HG02852 (cell line): ENCODE measurements at regions not wholly inside any gene's neighbourhood (a gene's known extent, or its start where the extent isn't known, plus 50 kb on each side); places are given as distances from the start of the nearest gene placed in this dataset.

ENCODE experiments used
- ATAC-seq: cut with Tn5 transposase; IDR thresholded peaks from one replicate; pipeline ENCODE4 v1.9.1; 2021; ENCODE audit warnings: mild to moderate bottlenecking, moderate library complexity; ENCODE audit not compliant: unreplicated experiment

GRCh38 chr12:126856958-126857357 lies 1410.0 kb upstream of the TMEM132C start:
- no peak for ATAC-seq

DNA sequence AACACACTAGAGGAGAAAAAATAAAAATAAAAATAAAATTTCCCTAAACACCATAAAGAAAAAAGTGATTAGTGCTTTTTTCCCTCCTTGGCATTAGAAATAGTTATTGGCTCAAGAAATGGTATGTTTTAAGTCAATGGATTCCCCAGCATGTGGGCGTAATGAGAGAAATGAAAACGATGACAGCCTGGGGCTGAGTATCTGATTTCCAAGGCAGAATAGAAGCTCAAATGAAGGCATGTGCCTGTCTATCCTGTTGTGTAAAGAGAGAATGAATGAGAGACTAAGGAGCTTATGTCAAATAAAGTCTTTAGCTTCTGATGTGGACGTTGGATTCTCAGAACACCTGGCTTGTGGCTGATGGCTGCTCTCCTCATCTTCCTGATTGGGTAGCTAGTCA lies 1408.4 kb upstream of the TMEM132C start:
- ATAC-seq, result no peak

- ATAC-seq, result no peak
Observed at GRCh38 chr12:126860210-126860609, 1406.8 kb upstream of the TMEM132C start.

DNA sequence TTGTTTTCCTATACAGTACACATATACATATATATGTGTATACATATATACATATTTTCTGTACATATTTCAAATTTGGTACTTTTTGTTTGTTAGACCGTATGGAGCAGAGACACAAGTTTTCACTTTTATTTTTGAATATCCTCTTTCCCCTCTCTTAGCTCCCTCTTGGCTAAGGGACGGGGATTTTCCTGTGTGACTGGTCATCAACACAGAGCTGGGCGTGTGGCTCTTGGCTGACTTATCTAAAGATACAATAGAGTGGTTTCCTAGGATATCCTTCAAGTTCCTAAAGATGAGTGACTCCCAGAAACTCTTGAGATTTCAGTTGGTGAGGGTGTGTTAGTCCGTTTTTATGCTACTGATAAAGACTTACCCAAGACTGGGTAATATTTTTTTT lies 1404.5 kb upstream of the TMEM132C start:
- no peak for ATAC-seq

DNA sequence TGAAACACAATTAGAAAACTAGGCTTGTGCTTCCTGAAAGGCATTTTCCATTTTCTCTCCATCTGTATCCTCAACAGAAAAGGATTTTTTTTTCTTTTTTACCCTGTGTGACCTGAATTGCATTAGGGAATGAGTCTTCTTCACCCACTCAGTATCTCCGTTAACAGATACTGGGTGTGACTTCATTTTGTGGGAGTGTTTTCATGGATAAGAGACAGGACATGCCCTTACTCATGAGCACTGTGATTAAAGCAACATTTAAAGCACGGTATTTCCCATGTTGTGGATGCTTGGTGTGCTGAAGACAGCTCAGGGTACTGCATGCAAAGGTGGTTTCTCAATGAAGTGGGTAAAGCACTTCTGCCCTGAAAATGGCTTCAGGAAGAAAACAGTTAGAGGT lies 1397.3 kb upstream of the TMEM132C start:
- ATAC-seq, result no peak

DNA sequence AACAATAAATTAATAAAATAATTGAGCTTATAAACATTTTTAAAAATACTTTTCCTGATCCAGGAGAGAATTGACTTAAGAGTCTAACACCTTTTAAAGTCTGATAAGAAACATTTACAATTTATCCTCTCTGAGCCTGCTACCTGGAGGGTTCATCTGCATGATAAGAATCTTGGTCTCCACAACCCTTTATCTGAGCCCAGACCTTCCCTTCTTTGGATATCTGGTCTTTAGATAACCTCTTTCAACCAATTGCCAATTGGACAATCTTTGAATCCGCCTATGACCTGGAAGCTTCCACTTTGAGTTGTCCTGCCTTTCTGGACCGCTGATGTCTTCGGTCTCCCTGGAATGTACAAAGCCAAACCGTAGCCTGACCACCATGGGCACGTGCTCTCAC lies 1393.3 kb upstream of the TMEM132C start:
- no peak for ATAC-seq

DNA sequence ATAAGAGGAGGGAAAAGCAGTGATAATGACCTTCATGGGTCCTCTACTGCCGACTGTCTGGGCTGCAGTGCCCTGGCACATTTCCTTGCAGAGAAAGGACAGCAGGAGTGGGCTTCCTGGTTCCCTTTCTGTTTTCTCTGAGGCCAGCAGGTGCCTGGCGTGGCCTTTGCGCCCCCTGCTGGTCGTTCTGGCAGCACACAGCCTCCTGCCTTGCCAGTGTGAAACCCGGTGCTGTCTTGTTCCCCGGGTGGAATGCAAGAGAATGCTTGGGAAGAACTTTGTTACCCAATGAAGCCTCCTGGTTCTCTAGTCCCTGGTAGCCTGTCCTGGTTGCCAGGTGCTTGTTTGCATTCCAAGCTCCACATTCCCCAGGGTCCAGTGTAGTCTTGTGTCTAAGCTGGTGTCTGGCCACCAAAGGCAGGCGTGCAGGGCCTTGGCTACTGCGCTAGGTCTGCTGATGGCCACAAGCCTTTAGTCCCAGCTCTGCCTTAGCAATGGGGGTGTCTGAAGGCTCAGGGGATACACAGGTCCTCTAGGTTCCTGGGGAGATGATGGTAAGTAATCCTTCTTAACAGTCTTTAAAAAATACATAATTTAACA lies 1392.4 kb upstream of the TMEM132C start:
- ATAC-seq, result peak; percentile 78

DNA sequence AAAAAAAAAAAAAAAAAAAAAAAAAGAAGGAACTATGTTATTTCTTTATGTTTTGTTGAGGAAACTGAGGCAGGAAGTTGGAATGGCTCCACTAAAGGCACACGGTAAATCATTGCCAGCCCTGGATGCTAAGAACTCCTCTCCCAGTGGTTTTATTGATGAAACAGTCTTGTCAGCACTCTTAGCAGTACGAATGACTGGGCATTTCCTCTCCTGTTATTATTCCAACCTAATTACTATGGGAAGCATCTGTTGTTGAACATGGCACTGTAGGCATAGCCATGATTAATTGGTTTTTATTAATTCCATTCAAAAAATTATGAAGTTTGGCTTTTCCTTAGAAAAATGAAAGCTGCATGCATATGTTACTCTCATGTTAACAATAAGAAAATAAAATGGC lies 1387.1 kb upstream of the TMEM132C start:
- ATAC-seq, result no peak

GRCh38 chr12:126883697-126884096 lies 1383.3 kb upstream of the TMEM132C start:
- ATAC-seq, result no peak

DNA sequence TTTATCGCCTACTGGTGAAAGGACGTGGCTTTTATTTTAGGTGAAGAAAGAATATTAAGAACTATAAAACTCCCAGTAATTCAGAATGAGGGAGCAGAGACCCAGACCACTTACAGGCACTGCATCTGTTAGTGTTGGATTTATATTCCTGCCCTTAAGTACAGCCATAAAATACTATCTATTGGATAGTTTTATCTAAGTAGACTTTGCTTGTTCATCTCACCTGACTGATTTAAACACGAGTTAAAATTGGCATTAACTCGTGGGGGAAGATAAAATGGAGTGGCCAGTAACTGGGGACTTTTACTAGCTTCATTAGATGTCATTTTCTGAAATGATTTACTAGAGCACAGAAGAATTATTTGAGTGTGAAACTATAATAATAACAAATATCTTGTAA lies 1377.5 kb upstream of the TMEM132C start:
- no peak for ATAC-seq

DNA sequence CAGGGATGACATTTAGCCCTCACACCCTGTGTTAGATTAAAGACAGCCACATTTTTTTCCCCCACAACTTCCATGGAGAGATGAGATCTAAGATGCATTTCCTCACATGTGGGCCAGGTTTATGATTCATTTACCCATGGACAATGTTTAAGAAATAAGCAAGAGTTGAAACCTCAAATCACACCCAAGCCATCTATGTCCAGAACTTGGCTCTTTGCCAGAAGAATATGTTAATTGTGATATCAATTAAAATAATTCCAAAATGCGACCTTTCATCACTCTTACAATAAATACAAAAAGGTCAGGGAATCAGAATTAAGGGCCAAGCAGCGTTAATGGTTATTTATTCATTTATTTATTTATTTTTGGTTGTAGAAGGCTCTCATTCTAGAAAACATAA lies 1376.9 kb upstream of the TMEM132C start:
- no peak for ATAC-seq

GRCh38 chr12:126891789-126892188 lies 1375.2 kb upstream of the TMEM132C start:
- no peak for ATAC-seq

DNA sequence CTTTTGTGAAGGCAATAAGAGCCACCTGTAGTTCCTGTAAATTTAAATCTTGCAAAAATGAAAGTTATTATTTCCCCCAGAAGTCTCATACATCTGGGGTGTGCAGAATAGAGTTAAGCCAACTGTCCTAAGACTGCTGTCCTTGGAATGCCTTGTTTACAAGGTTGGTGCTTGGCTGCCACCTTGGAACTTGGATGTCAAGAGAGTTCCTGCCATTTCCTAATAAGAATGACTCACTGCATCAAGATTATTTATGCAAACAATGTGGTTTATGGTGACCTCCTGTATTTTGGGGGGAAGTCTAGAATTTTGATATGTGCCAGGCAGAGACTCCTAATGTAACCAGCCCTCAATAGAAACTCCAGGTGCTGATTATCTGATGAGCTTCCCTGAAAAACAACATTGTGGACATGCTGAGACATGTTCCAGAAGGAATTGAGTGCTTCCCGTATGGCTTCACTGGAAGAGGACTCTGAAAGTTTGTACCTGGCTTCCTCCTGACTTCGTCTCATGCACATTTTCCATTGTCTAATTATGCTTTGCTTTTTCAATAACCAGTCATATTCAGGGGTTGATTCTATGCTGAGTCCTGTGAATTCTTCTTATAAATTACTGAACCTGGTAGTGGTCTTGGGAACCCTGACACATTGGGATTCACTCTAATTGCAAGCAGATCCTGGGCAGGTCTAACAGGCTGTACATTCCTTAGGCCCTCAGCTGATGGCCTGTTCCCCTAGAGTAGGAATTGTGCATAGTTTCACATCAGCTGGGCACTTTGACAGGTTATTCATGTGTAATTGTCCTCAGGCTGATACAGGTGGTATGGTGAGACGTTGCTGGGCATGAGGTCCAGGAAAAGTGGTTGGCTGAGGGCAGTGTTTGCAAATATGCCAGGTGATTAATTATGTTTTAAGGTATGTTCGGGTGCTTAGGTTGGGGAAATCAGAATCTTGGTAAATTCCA lies 1370.7 kb upstream of the TMEM132C start:
- no peak for ATAC-seq

DNA sequence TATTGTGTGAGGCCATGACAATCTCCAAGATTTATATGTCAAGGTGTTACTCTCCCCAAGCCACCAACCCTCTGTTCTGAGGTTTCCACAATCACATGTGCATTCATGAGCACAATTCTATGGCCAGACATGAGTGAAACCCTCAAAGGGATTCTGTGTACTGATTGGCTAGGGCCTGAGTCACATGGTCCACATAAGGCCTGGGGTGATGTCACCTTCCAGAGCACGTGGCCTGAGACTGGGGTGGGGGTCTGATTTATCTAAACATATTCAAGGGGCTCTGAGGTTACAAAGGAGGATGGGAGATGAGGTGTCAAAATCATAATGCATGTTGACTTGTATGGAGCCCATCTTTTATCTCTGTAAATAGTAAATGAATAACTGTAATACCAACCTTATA lies 1369.9 kb upstream of the TMEM132C start:
- ATAC-seq, result no peak

- no peak for ATAC-seq
Observed at GRCh38 chr12:126897778-126898177, 1369.2 kb upstream of the TMEM132C start.

- no peak for ATAC-seq
Observed at GRCh38 chr12:126898562-126898961, 1368.4 kb upstream of the TMEM132C start.

DNA sequence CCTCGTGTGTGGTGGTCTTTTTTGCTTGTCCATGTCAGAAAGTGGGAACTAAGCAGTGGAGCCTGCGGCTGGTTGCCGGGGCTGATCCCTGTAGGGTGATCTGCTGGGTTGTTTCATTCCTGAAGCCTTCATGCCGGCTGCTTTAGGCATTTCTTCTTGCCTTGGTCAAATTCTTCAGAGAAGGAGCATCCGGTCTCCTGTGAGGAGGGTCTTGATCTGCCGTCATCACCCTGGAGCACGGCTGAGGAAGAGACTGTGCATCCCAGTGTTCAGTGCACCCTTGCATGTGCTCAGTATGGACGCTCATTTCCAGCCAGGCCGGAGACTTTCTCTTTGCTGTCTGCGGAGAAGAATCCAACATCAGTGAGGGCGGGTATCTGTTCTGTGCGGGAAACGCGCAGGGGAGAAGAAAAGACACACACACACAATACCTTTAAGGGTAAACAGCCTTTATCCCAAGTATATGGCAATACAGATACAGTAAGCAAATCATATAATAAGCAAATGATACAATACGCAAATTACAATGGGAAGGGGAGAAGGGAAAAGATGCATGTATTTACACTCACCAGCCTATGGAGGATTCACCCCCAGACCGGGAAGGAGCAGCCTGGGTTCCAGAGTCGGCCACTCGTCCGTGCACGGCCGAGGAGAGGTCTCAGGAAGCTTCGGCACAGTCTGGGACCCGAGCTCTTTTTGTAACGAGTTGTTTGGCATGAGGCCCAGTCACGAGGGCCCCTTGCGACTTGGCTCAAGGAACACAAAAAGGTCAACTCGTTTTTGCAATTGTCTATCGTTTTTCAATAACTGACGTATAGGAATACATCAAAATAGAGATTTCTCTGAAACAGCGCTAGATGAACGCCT lies 1366.8 kb upstream of the TMEM132C start:
- ATAC-seq, result no peak

DNA sequence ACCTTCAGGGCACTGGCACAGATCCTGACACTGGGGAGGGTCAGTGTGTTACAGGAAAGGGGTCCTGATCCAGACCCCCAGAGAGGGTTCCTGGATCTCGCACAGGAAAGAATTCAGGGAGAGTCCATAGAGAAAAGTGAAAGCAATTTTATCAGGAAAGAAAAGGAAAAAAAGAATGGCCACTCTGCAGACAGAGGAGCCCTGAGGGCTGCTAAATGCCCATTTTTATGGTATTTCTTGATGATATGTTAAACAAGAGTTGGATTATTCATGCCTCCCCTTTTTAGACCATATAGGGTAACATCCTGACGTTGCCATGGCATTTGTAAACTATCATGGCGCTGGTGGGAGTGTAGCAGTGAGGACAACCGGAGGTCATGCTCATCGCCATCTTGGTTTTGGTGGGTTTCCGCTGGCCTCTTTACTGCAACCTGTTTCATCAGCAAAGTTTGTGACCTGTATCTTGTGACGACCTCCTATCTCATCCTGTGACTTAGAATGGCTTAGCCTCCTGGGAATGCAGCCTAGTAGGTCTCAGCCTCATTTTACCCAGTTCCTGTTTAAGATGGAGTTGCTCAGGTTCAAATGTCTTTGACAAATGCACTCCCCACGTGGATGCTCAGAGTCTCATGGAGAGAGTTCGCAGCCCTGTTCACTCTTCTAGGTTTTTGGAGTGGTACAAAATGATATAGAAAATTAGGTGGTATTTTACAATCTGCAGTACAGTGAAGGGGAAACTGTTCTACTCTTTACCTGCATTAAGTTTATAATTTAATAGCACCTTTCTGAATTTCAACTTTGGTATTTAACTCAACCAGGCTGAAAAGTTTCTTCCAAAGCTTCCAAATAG lies 1363.7 kb upstream of the TMEM132C start:
- no peak for ATAC-seq

GRCh38 chr12:126905752-126906151 lies 1361.2 kb upstream of the TMEM132C start:
- no peak for ATAC-seq
